ENCODE measurements at regions not wholly inside any gene's neighbourhood (a gene's known extent, or its start where the extent isn't known, plus 50 kb on each side); places are given as distances from the start of the nearest gene placed in this dataset.

DNA sequence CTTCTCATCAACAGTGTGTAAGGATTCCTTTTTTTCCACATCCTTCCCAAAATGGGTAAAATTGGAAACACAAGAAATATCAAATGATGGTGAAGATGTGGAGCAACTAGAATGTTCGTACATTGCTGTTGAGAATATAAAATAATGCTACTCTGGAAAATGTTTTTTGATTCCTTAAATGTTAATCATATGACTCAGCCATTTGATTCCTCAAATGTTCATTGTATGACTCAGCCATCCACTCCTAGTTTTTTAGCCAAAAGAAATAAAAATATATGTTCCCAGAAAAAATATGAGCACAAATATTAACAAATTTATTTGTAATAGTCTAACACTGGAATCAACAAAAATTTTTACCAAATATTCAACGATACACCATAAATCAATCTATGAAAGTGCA is 1108.6 kb downstream of the LRFN5 start:
- TF ChIP-seq, protein P1, sequence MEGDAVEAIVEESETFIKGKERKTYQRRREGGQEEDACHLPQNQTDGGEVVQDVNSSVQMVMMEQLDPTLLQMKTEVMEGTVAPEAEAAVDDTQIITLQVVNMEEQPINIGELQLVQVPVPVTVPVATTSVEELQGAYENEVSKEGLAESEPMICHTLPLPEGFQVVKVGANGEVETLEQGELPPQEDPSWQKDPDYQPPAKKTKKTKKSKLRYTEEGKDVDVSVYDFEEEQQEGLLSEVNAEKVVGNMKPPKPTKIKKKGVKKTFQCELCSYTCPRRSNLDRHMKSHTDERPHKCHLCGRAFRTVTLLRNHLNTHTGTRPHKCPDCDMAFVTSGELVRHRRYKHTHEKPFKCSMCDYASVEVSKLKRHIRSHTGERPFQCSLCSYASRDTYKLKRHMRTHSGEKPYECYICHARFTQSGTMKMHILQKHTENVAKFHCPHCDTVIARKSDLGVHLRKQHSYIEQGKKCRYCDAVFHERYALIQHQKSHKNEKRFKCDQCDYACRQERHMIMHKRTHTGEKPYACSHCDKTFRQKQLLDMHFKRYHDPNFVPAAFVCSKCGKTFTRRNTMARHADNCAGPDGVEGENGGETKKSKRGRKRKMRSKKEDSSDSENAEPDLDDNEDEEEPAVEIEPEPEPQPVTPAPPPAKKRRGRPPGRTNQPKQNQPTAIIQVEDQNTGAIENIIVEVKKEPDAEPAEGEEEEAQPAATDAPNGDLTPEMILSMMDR (IDR thresholded peaks at IDR 0.05), result no peak
- no peak for TF ChIP-seq POLR2AphosphoS5 (IDR thresholded peaks at IDR 0.05; ENCODE audit: low read depth, low read length)
- no peak for TF ChIP-seq SIN3A (IDR thresholded peaks at IDR 0.05; ENCODE audit: borderline replicate concordance, insufficient read depth, low read depth, low read length)

Data from Panc1 (cell line).